Fibroblast of skin of left biceps (primary cell): ENCODE measurements at regions not wholly inside any gene's neighbourhood (a gene's known extent, or its start where the extent isn't known, plus 50 kb on each side); places are given as distances from the start of the nearest gene placed in this dataset.
A peak's percentile ranks its signal among the peaks of the same experiment; 100 is the strongest.

ENCODE experiments used
- DNase-seq, 2 experiments: peaks; one replicate each; pipeline ENCODE4 v3.0.0-alpha.2; 2013; ENCODE audit warnings: low read depth in 2 of 2

- DNase-seq = no peak
These were observed 470.3 kb downstream of the MBD2 start for GRCh38 chr18:53754154-53754553.

- no peak for DNase-seq
These were observed 470.9 kb downstream of the MBD2 start for GRCh38 chr18:53753601-53754000.

- no peak for DNase-seq
These were observed 471.6 kb downstream of the MBD2 start for GRCh38 chr18:53752781-53753367.

GRCh38 chr18:53749766-53750165 is 474.7 kb downstream of the MBD2 start:
- no peak for DNase-seq

- no peak for DNase-seq
These were observed 476.8 kb downstream of the MBD2 start for GRCh38 chr18:53747663-53748160.

GRCh38 chr18:53747210-53747609 is 477.3 kb downstream of the MBD2 start:
- no peak for DNase-seq

GRCh38 chr18:53745986-53746385 is 478.5 kb downstream of the MBD2 start:
- DNase-seq = no peak

- no peak for DNase-seq
These were observed 479.1 kb downstream of the MBD2 start for GRCh38 chr18:53745224-53745967.

- no peak for DNase-seq
These were observed 484.8 kb downstream of the MBD2 start for GRCh38 chr18:53739700-53740099.

GRCh38 chr18:53735526-53735925 is 488.9 kb downstream of the MBD2 start:
- no peak for DNase-seq

- no peak for DNase-seq
These were observed 509.1 kb downstream of the MBD2 start for GRCh38 chr18:53715243-53715853.

- no peak for DNase-seq
These were observed 514.4 kb downstream of the MBD2 start for GRCh38 chr18:53710080-53710479.

GRCh38 chr18:53702480-53702879 is 522.0 kb downstream of the MBD2 start:
- no peak for DNase-seq

- no peak for DNase-seq
These were observed 522.8 kb downstream of the MBD2 start for GRCh38 chr18:53701697-53702096.

- peak; percentile 7 to 13 for DNase-seq
These were observed 525.6 kb downstream of the MBD2 start for GRCh38 chr18:53698907-53699306.

GRCh38 chr18:53689886-53690285 is 534.6 kb downstream of the MBD2 start:
- no peak for DNase-seq

GRCh38 chr18:53686965-53687364 is 537.5 kb downstream of the MBD2 start:
- no peak for DNase-seq

GRCh38 chr18:53682796-53683195 is 541.7 kb downstream of the MBD2 start:
- no peak for DNase-seq

GRCh38 chr18:53677480-53677879 is 547.0 kb downstream of the MBD2 start:
- DNase-seq = no peak

GRCh38 chr18:53665701-53666100 is 558.8 kb downstream of the MBD2 start:
- no peak for DNase-seq

- DNase-seq = no peak
These were observed 559.9 kb downstream of the MBD2 start for GRCh38 chr18:53664575-53664974.

GRCh38 chr18:53660306-53660705 is 564.2 kb downstream of the MBD2 start:
- no peak for DNase-seq

GRCh38 chr18:53657257-53657656 is 567.2 kb downstream of the MBD2 start:
- DNase-seq = no peak
